C4-2B (cell line): ENCODE measurements at regions not wholly inside any gene's neighbourhood (a gene's known extent, or its start where the extent isn't known, plus 50 kb on each side); places are given as distances from the start of the nearest gene placed in this dataset.

Experiments used
- CTCF ChIP-seq: fragments of 450-650 bp; conservative IDR thresholded peaks from 2 replicates; pipeline ENCODE4 v1.5.1; 2017; ENCODE audit warnings: mild to moderate bottlenecking
- ZFX ChIP-seq: fragments of 450-650 bp; IDR thresholded peaks from 2 replicates; pipeline ENCODE4 v1.6.1; 2017

- TF ChIP-seq CTCF (no peak), ZFX (no peak)
Observed at GRCh38 chr1:5273280-5274003, 619.0 kb downstream of the AJAP1 start.
